Uterus (tissue), 2 donors: ENCODE measurements at regions not wholly inside any gene's neighbourhood (a gene's known extent, or its start where the extent isn't known, plus 50 kb on each side); places are given as distances from the start of the nearest gene placed in this dataset.

Source experiments
- CTCF ChIP-seq, 4 experiments: fragments of 200-600 bp in 2 of 4; fragments of 450-650 bp in 2 of 4; sonication (generic) in 2 of 4; IDR thresholded peaks; one replicate each; pipeline ENCODE4 v1.5.1; 2016 to 2019; ENCODE audit warnings: antibody characterized with exemption in 4 of 4, mild to moderate bottlenecking in 2 of 4, moderate library complexity in 1 of 4
- POLR2A ChIP-seq, 2 donors: fragments of 450-650 bp; IDR thresholded peaks; one replicate each; pipeline ENCODE4 v1.6.1; 2016; ENCODE audit warnings: antibody characterized with exemption in 2 of 2, mild to moderate bottlenecking in 1 of 2, moderate library complexity in 1 of 2

DNA sequence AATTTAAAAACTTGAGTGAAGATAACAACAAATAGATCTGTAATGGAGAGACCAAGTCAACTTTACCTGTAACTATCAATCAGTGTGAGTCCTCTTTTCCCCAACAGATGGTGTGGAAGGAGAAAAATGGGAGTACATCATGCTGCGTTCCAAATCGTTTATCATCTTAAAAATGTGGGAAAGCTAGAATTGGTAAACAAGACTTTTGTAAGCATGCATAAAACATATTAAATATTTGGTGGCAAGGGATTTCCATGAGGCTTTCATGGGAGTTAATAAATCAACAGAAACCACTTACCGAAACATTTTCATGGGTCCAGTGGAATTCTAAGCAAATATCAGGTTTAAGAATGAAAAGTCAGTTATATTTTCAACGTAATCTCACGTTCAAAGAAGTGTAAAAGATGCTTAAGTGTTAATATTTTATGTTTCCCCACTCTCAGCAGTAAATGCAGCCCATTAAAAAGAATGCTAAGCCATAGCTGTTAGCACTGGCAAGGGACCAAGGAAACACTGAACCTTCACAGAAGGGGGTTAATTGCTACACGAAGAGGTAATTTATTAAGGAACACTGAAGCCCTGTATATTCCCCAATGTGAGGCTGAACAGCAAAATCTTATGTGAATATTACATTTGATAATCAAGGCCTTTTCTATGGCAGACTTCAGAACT lies 117.0 kb downstream of the ZC3H11B start:
- TF ChIP-seq CTCF (IDR thresholded peaks at IDR 0.05): no peak
- no peak for TF ChIP-seq POLR2A (IDR thresholded peaks at IDR 0.05)
